SK-MEL-5 (cell line): ENCODE measurements at regions not wholly inside any gene's neighbourhood (a gene's known extent, or its start where the extent isn't known, plus 50 kb on each side); places are given as distances from the start of the nearest gene placed in this dataset.
"Not testable (repeated sequence)": the region's sequence is repeated elsewhere in the genome, so short reads cannot be mapped to it uniquely, and the experiment has no call there.

Source experiments
- DNase-seq: peaks from one replicate; pipeline ENCODE4 v3.0.0-alpha.2; 2016; ENCODE audit warnings: low read depth, low spot score
- in situ Hi-C: cut with HindIII; loops from 2 replicates; pipeline ENCODE4 v1.10.0; 2016; ENCODE audit warnings: low sequenced_read_pairs, high pct_unique_total_duplicates, low pct_unique_long_range_greater_than_20kb

GRCh38 chr13:48831248-48831647, 144.5 kb upstream of the FNDC3A start:
- DNase-seq: no peak
- in situ Hi-C loops: no loop called here

GRCh38 chr13:48833412-48833811, 142.3 kb upstream of the FNDC3A start:
- in situ Hi-C loops: no loop called here
- DNase-seq: no peak

- DNase-seq, in situ Hi-C loops: not testable (repeated sequence)
These were observed 140.4 kb upstream of the FNDC3A start for GRCh38 chr13:48835326-48835725.

GRCh38 chr13:48838193-48838973, 137.3 kb upstream of the FNDC3A start:
- in situ Hi-C loops: no loop called here
- DNase-seq: no peak

GRCh38 chr13:48839171-48839570, 136.5 kb upstream of the FNDC3A start:
- DNase-seq: no peak
- in situ Hi-C loops: no loop called here

GRCh38 chr13:48840366-48840765, 135.3 kb upstream of the FNDC3A start:
- in situ Hi-C loops: no loop called here

GRCh38 chr13:48842316-48842715, 133.4 kb upstream of the FNDC3A start:
- DNase-seq: no peak
- in situ Hi-C loops: no loop called here

More at GRCh38 chr13:48840366-48840765, 135.3 kb upstream of the FNDC3A start:
- no peak for DNase-seq

GRCh38 chr13:48843630-48844380, 131.9 kb upstream of the FNDC3A start:
- no peak for DNase-seq
- in situ Hi-C loops: no loop called here

- in situ Hi-C loops: no loop called here
- no peak for DNase-seq
These were observed 131.0 kb upstream of the FNDC3A start for GRCh38 chr13:48844676-48845075.

GRCh38 chr13:48849515-48849914, 126.2 kb upstream of the FNDC3A start:
- in situ Hi-C loops: no loop called here
- no peak for DNase-seq

- in situ Hi-C loops: no loop called here
- no peak for DNase-seq
These were observed 124.0 kb upstream of the FNDC3A start for GRCh38 chr13:48851707-48852106.

- DNase-seq: no peak
- in situ Hi-C loops: no loop called here
These were observed 122.6 kb upstream of the FNDC3A start for GRCh38 chr13:48852911-48853727.

GRCh38 chr13:48853728-48854102, 122.0 kb upstream of the FNDC3A start:
- peak; percentile 43 for DNase-seq
- in situ Hi-C loops: no loop called here

- no peak for DNase-seq
- in situ Hi-C loops: no loop called here
These were observed 118.1 kb upstream of the FNDC3A start for GRCh38 chr13:48857576-48857975.

- DNase-seq: no peak
- in situ Hi-C loops: no loop called here
These were observed 117.4 kb upstream of the FNDC3A start for GRCh38 chr13:48858122-48858902.

- in situ Hi-C loops: no loop called here
- DNase-seq: no peak
These were observed 116.2 kb upstream of the FNDC3A start for GRCh38 chr13:48859272-48860105.

- no peak for DNase-seq
- in situ Hi-C loops: no loop called here
These were observed 115.3 kb upstream of the FNDC3A start for GRCh38 chr13:48860364-48860763.
